ENCODE measurements at regions not wholly inside any gene's neighbourhood (a gene's known extent, or its start where the extent isn't known, plus 50 kb on each side); places are given as distances from the start of the nearest gene placed in this dataset.

- TF ChIP-seq CTCF (conservative IDR thresholded peaks at IDR 0.05; ENCODE audit: low read depth, low read length): no peak
- no peak for TF ChIP-seq EZH2 (IDR thresholded peaks at IDR 0.05; ENCODE audit: borderline replicate concordance, low read depth, low read length, poor library complexity, severe bottlenecking)
These were observed 467.0 kb upstream of the C16orf82 start for GRCh38 chr16:26599785-26600104.
